SK-N-SH treated with all-trans-retinoic acid at 6 μM for 48 hours (cell line): ENCODE measurements at regions not wholly inside any gene's neighbourhood (a gene's known extent, or its start where the extent isn't known, plus 50 kb on each side); places are given as distances from the start of the nearest gene placed in this dataset.

ENCODE experiments used
- ATAC-seq: fragments of 200-7000 bp; cut with Tn5 transposase; 3 replicates; pipeline ENCODE4 v1.9.1; 2020; ENCODE audit warnings: mild to moderate bottlenecking, moderate library complexity
- ARNTL ChIP-seq: fragments of 450-650 bp; formaldehyde crosslinking; IDR thresholded peaks from 2 replicates; pipeline ENCODE4 v1.5.0; 2020; ENCODE audit warnings: low read depth, mild to moderate bottlenecking, moderate library complexity, borderline replicate concordance
- BACH2 ChIP-seq: fragments of 250-450 bp; sonication (Bioruptor Pico); IDR thresholded peaks from 2 replicates; pipeline ENCODE4 v1.9.0; 2021; ENCODE audit warnings: mild to moderate bottlenecking, borderline replicate concordance
- CREB5 ChIP-seq: fragments of 250-450 bp; sonication (Bioruptor Pico); IDR thresholded peaks from 2 replicates; pipeline ENCODE4 v1.5.1; 2020; ENCODE audit warnings: low read depth, mild to moderate bottlenecking, moderate library complexity
- CSDC2 ChIP-seq: fragments of 250-450 bp; sonication (Bioruptor Pico); IDR thresholded peaks from 2 replicates; pipeline ENCODE4 v1.5.0; 2020; ENCODE audit warnings: mild to moderate bottlenecking, moderate library complexity
- ESRRG ChIP-seq: fragments of 250-450 bp; sonication (Bioruptor Pico); IDR thresholded peaks from 2 replicates; pipeline ENCODE4 v1.6.1; 2021; ENCODE audit warnings: mild to moderate bottlenecking
- GLIS3 ChIP-seq: fragments of 250-450 bp; sonication (Bioruptor Pico); IDR thresholded peaks from 2 replicates; pipeline ENCODE4 v1.5.0; 2020; ENCODE audit warnings: mild to moderate bottlenecking, moderate library complexity
- ISL1 ChIP-seq: fragments of 250-450 bp; sonication (Bioruptor Pico); IDR thresholded peaks from 2 replicates; pipeline ENCODE4 v2.1.2; 2022; ENCODE audit warnings: mild to moderate bottlenecking, moderate library complexity
- OSR1 ChIP-seq: fragments of 250-450 bp; sonication (Bioruptor Pico); IDR thresholded peaks from 2 replicates; pipeline ENCODE4 v1.8.0; 2022; ENCODE audit warnings: moderate library complexity, mild to moderate bottlenecking, inconsistent platforms
- PATZ1 ChIP-seq: fragments of 250-450 bp; sonication (Bioruptor Pico); IDR thresholded peaks from 2 replicates; pipeline ENCODE4 v1.8.0; 2020; ENCODE audit warnings: mild to moderate bottlenecking, moderate library complexity, borderline replicate concordance
- POU6F1 ChIP-seq: fragments of 250-450 bp; sonication (Bioruptor Pico); IDR thresholded peaks from 2 replicates; pipeline ENCODE4 v1.8.0; 2021; ENCODE audit warnings: low read depth, mild to moderate bottlenecking, moderate library complexity, borderline replicate concordance
- RARB ChIP-seq: fragments of 250-450 bp; sonication (Bioruptor Pico); IDR thresholded peaks from 2 replicates; pipeline ENCODE4 v1.8.0; 2021; ENCODE audit warnings: mild to moderate bottlenecking, moderate library complexity
- SNAI2 ChIP-seq: fragments of 250-450 bp; sonication (Bioruptor Pico); IDR thresholded peaks from 2 replicates; pipeline ENCODE4 v1.5.0; 2020; ENCODE audit warnings: mild to moderate bottlenecking, moderate library complexity
- TCF4 ChIP-seq: fragments of 250-450 bp; sonication (Bioruptor Pico); IDR thresholded peaks from 2 replicates; pipeline ENCODE4 v1.8.0; 2021; ENCODE audit warnings: mild to moderate bottlenecking, moderate library complexity, borderline replicate concordance
- TOX ChIP-seq: fragments of 250-450 bp; sonication (Bioruptor Pico); IDR thresholded peaks from 2 replicates; pipeline ENCODE4 v1.8.0; 2021; ENCODE audit warnings: mild to moderate bottlenecking, moderate library complexity, borderline replicate concordance
- TSHZ2 ChIP-seq: fragments of 250-450 bp; sonication (Bioruptor Pico); IDR thresholded peaks from 2 replicates; pipeline ENCODE4 v1.5.0; 2020; ENCODE audit warnings: mild to moderate bottlenecking, moderate library complexity
- ZC3H10 ChIP-seq: fragments of 250-450 bp; sonication (Bioruptor Pico); IDR thresholded peaks from 2 replicates; pipeline ENCODE4 v1.5.1; 2021; ENCODE audit warnings: mild to moderate bottlenecking, moderate library complexity
- ZFP3 ChIP-seq: fragments of 250-450 bp; sonication (Bioruptor Pico); IDR thresholded peaks from 2 replicates; pipeline ENCODE4 v1.5.0; 2020; ENCODE audit warnings: mild to moderate bottlenecking, moderate library complexity
- ZFP30 ChIP-seq: fragments of 450-650 bp; formaldehyde crosslinking; IDR thresholded peaks from 2 replicates; pipeline ENCODE4 v1.5.0; 2022; ENCODE audit warnings: mild to moderate bottlenecking, moderate library complexity
- ZNF565 ChIP-seq: fragments of 450-650 bp; formaldehyde crosslinking; conservative IDR thresholded peaks from 2 replicates; pipeline ENCODE4 v1.5.0; 2020; ENCODE audit warnings: low read depth, mild to moderate bottlenecking, moderate library complexity
- ZNF70 ChIP-seq: fragments of 450-650 bp; formaldehyde crosslinking; IDR thresholded peaks from 2 replicates; pipeline ENCODE4 v1.5.0; 2020; ENCODE audit warnings: mild to moderate bottlenecking, moderate library complexity

GRCh38 chr12:105804591-105805265 is 334.0 kb downstream of the NUAK1 start:
- no peak for ATAC-seq
- no peak for TF ChIP-seq ZFP3 (CRISPR knock-in tag)
- TF ChIP-seq BACH2 (CRISPR knock-in tag) = no peak
- TF ChIP-seq GLIS3 = no peak
- no peak for TF ChIP-seq CREB5 (CRISPR knock-in tag)
- TF ChIP-seq ZNF565 (CRISPR knock-in tag) = no peak
- TF ChIP-seq ARNTL (CRISPR knock-in tag) = no peak
- no peak for TF ChIP-seq TCF4 (CRISPR knock-in tag)
- TF ChIP-seq TOX = no peak
- TF ChIP-seq TSHZ2 = no peak
- TF ChIP-seq POU6F1 (CRISPR knock-in tag) = no peak
- TF ChIP-seq ISL1 (CRISPR knock-in tag) = no peak

GRCh38 chr12:105805730-105806399 is 332.9 kb downstream of the NUAK1 start:
- TF ChIP-seq OSR1 (CRISPR knock-in tag) (no peak), POU6F1 (CRISPR knock-in tag) (no peak), ZC3H10 (no peak), PATZ1 (CRISPR knock-in tag) (no peak), ISL1 (CRISPR knock-in tag) (no peak), ZFP3 (CRISPR knock-in tag) (no peak), ESRRG (no peak), GLIS3 (no peak), RARB (CRISPR knock-in tag) (no peak), ZFP30 (no peak), CSDC2 (CRISPR knock-in tag) (no peak), CREB5 (CRISPR knock-in tag) (no peak), ZNF70 (CRISPR knock-in tag) (no peak), SNAI2 (CRISPR knock-in tag) (no peak), TCF4 (CRISPR knock-in tag) (no peak), ZNF565 (CRISPR knock-in tag) (no peak), BACH2 (CRISPR knock-in tag) (no peak)
- ATAC-seq = no peak
